Sigmoid colon (tissue), 4 donors: ENCODE measurements at regions not wholly inside any gene's neighbourhood (a gene's known extent, or its start where the extent isn't known, plus 50 kb on each side); places are given as distances from the start of the nearest gene placed in this dataset.

ENCODE experiments used
- CTCF ChIP-seq, 4 experiments: fragments of 450-650 bp in 3 of 4; fragments of 200-600 bp in 1 of 4; IDR thresholded peaks; one replicate each; pipeline ENCODE4 v1.5.1; 2016 to 2019; ENCODE audit warnings: antibody characterized with exemption in 4 of 4, mild to moderate bottlenecking in 3 of 4, moderate library complexity in 2 of 4
- EP300 ChIP-seq, 4 donors: sonication (generic); formaldehyde crosslinking; IDR thresholded peaks; one replicate each; pipeline ENCODE4 v1.6.1; 2017; ENCODE audit warnings: antibody characterized with exemption in 4 of 4
- POLR2A ChIP-seq, 2 donors: fragments of 450-650 bp; IDR thresholded peaks; one replicate each; pipeline ENCODE4 v1.6.1; 2016; ENCODE audit warnings: antibody characterized with exemption in 2 of 2, mild to moderate bottlenecking in 2 of 2, moderate library complexity in 2 of 2
- POLR2AphosphoS5 ChIP-seq, 4 donors: sonication (generic); formaldehyde crosslinking; IDR thresholded peaks; one replicate each; pipeline ENCODE4 v1.6.1; 2017; ENCODE audit warnings: antibody characterized with exemption in 4 of 4

- TF ChIP-seq POLR2A (IDR thresholded peaks at IDR 0.05): no peak
- TF ChIP-seq POLR2AphosphoS5 (IDR thresholded peaks at IDR 0.05): no peak
- no peak for TF ChIP-seq EP300 (IDR thresholded peaks at IDR 0.05)
- no peak for TF ChIP-seq CTCF (IDR thresholded peaks at IDR 0.05)
These were observed 271.8 kb downstream of the SUCLG1 start for GRCh38 chr2:84187258-84187657.
